ENCODE measurements at regions not wholly inside any gene's neighbourhood (a gene's known extent, or its start where the extent isn't known, plus 50 kb on each side); places are given as distances from the start of the nearest gene placed in this dataset.
A peak's percentile ranks its signal among the peaks of the same experiment; 100 is the strongest.

DNA sequence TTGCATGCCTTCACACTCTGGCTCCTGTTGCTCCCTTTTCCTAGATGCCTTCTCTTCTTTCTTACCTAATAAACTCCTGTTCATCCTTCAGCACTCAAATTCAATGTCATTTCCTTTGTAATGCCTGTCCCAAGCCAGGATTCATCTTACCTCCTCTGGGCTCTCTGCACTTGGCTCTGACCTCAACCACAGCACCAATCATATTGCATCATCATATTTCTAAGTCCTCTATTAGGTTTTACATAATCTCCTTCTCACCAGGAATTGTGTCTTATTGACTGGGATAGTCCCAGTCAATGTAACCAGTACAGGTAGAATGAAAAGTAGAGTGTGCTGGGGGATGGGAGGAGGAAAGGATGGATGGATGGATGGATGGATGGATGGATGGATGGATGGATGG is 187.1 kb downstream of the NRP2 start:
- no peak overlapping the region for H3K4me3 ChIP-seq (ENCODE audit: low read depth, low read length)
- TF ChIP-seq, protein P1, sequence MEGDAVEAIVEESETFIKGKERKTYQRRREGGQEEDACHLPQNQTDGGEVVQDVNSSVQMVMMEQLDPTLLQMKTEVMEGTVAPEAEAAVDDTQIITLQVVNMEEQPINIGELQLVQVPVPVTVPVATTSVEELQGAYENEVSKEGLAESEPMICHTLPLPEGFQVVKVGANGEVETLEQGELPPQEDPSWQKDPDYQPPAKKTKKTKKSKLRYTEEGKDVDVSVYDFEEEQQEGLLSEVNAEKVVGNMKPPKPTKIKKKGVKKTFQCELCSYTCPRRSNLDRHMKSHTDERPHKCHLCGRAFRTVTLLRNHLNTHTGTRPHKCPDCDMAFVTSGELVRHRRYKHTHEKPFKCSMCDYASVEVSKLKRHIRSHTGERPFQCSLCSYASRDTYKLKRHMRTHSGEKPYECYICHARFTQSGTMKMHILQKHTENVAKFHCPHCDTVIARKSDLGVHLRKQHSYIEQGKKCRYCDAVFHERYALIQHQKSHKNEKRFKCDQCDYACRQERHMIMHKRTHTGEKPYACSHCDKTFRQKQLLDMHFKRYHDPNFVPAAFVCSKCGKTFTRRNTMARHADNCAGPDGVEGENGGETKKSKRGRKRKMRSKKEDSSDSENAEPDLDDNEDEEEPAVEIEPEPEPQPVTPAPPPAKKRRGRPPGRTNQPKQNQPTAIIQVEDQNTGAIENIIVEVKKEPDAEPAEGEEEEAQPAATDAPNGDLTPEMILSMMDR (IDR thresholded peaks at IDR 0.05; ENCODE audit: low read depth, low read length, missing control alignments): no peak
- no peak for DNase-seq (ENCODE audit: low read depth)
- in situ Hi-C loops (cut with HindIII; ENCODE audit: low sequenced_read_pairs): no loop called here

- no peak overlapping the region for H3K4me3 ChIP-seq (ENCODE audit: low read depth, low read length)
- TF ChIP-seq, protein P1 (IDR thresholded peaks at IDR 0.05; ENCODE audit: low read depth, low read length, missing control alignments): no peak
- in situ Hi-C loops (cut with HindIII; ENCODE audit: low sequenced_read_pairs): no loop called here
- peak; percentile 57 for DNase-seq (ENCODE audit: low read depth)
These were observed 186.6 kb downstream of the NRP2 start for GRCh38 chr2:205868773-205869333.

DNA sequence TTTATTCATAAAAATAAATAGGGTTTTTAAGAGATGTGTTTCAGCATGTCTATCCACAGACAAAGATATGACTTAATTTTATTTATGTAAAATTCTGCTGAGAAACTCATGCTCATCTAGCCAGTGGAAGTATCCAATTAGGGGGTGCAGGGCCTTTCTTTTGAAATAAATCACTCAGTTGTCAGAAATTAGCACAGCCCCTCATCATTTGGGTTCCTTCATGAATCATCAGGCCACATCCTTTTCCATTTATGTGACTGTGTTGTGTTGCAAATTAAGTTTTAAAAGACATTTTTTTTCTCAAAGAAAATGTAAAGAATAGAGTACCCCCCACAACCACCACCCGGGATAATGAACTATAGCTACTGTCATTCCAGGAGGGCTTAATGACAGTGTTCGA is 185.8 kb downstream of the NRP2 start:
- in situ Hi-C loops (cut with HindIII; ENCODE audit: low sequenced_read_pairs): no loop called here
- no peak overlapping the region for H3K4me3 ChIP-seq (ENCODE audit: low read depth, low read length)
- TF ChIP-seq, protein P1 (IDR thresholded peaks at IDR 0.05; ENCODE audit: low read depth, low read length, missing control alignments): no peak
- DNase-seq (ENCODE audit: low read depth): no peak

DNA sequence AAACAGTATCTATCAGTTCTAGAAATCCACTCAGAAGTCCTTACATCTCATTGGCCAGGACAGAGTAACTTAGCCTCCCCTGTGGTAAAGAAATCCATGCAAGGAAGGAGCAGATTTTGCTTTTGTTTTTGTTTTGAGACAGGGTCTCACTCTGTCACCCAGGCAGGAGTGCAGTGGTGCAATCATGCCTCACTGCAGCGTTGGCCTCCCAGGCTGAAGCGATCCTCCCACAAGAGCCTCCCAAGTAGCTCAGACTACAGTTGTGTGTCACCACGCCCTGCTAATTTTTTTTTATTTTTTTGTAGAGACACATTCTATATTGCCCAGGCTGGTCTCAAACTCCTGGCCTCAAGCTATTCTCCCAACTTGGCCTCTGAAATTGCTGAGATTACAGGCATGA is 185.1 kb downstream of the NRP2 start:
- no peak overlapping the region for H3K4me3 ChIP-seq (ENCODE audit: low read depth, low read length)
- in situ Hi-C loops (cut with HindIII; ENCODE audit: low sequenced_read_pairs): no loop called here
- DNase-seq (ENCODE audit: low read depth): no peak
- TF ChIP-seq, protein P1 (IDR thresholded peaks at IDR 0.05; ENCODE audit: low read depth, low read length, missing control alignments): no peak

GRCh38 chr2:205865905-205866441 is 183.7 kb downstream of the NRP2 start:
- in situ Hi-C loops (cut with HindIII; ENCODE audit: low sequenced_read_pairs): no loop called here
- DNase-seq (ENCODE audit: low read depth): no peak
- TF ChIP-seq, protein P1 (IDR thresholded peaks at IDR 0.05; ENCODE audit: low read depth, low read length, missing control alignments): no peak
- H3K4me3 ChIP-seq (ENCODE audit: low read depth, low read length): no peak overlapping the region

DNA sequence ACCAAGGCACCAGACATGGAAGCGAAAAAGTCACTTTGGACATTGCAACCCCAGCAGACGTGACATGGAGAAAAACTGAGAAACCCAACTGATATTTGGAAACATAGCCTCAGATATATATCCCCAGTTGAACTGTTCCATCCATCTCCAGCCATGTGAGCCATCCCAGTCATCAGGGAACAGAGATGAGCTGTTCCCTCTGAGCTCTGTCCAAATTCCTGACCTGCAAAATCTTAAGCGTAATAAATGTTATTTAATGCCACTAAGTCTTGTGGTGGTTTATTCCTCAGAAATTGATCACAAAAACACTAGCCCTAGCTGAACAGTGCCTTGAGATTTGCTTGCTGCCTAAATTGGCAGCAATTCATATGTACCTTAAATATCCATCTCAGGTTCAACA is 182.8 kb downstream of the NRP2 start:
- TF ChIP-seq, protein P1 (IDR thresholded peaks at IDR 0.05; ENCODE audit: low read depth, low read length, missing control alignments): no peak
- H3K4me3 ChIP-seq (ENCODE audit: low read depth, low read length): no peak overlapping the region
- DNase-seq (ENCODE audit: low read depth): no peak
- in situ Hi-C loops (cut with HindIII; ENCODE audit: low sequenced_read_pairs): no loop called here
